SIG-M5 treated with dmso at 0.1 percent for 504 hours (cell line): ENCODE measurements at regions not wholly inside any gene's neighbourhood (a gene's known extent, or its start where the extent isn't known, plus 50 kb on each side); places are given as distances from the start of the nearest gene placed in this dataset.
"Not testable (repeated sequence)": the region's sequence is repeated elsewhere in the genome, so short reads cannot be mapped to it uniquely, and the experiment has no call there.

Source experiments
- DNase-seq: peaks from one replicate; lab custom pipeline; 2025; ENCODE audit not compliant: unreplicated experiment; lab: John Stamatoyannopoulos, UW

- DNase-seq, result no peak
Observed at GRCh38 chr12:125956186-125956585, 891.0 kb downstream of the AACS start.

DNA sequence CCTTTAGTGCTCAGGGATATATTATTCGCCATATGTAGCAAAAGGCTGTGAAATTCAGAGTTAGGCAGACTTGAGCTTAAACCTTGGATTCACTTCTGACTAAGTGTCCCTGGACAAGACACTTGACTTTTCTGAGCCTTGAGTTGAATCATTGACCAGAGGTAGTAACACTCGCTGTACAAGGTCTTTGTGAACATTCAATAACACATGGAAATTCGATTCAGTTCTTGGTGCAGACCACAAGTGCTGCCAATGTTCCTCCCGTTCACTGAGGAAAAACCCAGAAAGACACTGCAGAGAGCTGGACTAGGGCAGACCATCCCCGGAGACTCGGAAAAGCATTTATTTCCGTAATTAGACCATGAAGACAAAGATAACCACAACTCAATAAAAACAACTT, 901.4 kb downstream of the AACS start:
- no peak for DNase-seq

- no peak for DNase-seq
Observed at GRCh38 chr12:125968413-125968812, 903.2 kb downstream of the AACS start.

- DNase-seq, result no peak
Observed at GRCh38 chr12:125971981-125972380, 906.7 kb downstream of the AACS start.

GRCh38 chr12:125978286-125978685, 913.1 kb downstream of the AACS start:
- no peak for DNase-seq

GRCh38 chr12:125981610-125982253, 916.5 kb downstream of the AACS start:
- no peak for DNase-seq

- no peak for DNase-seq
Observed at GRCh38 chr12:125983094-125983783, 918.0 kb downstream of the AACS start.

GRCh38 chr12:125983784-125984500, 918.7 kb downstream of the AACS start:
- no peak for DNase-seq

DNA sequence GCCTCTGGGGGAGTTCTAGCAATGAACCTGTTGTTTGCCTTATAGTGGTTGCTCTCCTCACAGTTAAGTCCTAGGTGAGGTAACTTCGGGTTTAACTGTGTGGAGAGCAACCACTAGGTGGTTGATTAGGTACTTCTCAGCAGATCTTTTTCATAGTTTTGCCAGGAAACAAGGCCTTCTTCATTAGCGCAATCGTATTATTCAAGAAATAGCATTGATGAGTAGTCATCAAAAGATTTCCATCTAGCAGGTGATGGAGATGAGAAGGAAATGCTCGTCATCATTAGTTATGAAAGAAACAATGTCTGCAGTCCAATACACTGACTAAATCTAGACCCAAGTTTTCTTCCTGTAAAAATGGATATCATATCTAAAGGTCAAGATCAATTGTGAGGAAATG, 923.3 kb downstream of the AACS start:
- no peak for DNase-seq

GRCh38 chr12:125989696-125990095, 924.5 kb downstream of the AACS start:
- no peak for DNase-seq

GRCh38 chr12:125996443-125996842, 931.2 kb downstream of the AACS start:
- no peak for DNase-seq

DNA sequence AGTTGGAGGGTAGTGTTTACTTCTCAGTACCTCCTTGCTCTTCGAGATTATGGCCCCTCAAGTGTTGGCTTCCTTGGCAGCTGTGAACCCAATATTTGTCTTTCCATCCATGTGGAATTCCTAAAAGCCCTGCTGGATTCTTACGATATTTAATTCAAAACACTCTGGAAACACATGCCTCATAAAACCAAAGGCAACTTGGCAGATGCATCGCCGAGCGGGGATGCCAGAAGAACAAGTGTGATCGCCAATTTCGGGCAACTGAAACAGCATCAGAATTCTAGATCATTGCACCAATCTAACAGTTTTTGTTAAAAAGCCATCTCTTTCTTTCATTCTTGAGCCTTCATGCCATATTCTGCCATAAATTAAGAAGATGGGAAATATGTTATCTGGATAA, 934.4 kb downstream of the AACS start:
- DNase-seq, result no peak

- no peak for DNase-seq
Observed at GRCh38 chr12:126019385-126019784, 954.1 kb downstream of the AACS start.

DNA sequence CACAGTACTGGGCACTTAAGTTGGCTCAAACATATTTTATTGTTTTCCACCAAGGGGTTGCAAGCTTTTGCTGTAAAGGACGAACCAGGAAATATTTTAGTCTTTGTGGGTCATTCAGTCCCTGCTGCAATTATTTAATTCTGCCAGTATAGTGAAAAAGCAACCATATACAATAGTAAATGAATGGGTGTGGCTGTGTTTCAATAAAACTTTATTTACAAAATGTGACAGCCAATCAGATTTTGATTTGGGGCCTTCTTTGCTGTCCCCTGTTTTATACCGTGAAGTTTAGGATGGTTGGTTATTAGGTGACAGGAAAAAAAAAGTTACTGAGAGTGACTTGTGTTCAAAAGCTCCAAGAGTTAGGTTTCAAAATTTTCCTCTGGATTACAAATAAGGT, 956.4 kb downstream of the AACS start:
- no peak for DNase-seq

DNA sequence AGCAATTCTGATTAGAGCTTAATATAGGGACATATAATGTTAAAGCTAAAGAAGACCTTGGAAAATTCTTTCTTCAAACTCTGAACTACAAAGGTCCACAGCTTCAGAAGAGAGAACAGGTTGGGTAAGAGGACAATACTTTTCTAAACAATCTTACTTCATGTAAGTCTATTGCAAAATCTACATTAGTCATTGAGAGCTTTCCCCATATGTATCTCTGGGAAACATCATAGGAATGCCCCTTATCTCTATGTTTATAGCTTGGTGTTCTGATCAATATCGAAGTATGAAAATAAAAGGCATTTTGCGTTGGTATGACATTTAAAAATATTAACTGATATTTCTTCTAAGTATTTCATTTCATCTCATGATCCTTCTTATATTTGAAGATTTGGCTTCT, 962.6 kb downstream of the AACS start:
- DNase-seq, result no peak

- no peak for DNase-seq
Observed at GRCh38 chr12:126030573-126030972, 965.3 kb downstream of the AACS start.

DNA sequence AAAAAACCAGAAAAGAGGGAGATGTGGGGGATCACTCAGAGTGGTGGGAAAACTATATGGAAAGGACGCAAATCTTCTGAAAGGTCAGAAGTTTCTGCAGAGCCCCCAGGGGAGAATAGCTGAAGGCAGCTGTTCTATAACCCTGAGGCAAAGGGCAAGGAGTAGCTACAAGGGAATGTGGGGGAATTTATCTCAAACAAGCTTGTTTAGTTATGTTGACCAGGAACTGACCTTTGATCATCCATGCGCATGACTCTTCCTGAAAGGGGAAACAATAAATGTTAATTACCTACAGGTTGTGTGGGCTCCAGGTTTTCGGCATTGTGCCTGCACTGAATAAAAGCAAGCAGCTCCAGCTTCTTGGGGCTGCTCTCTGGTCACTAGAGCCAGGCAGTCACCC, 968.5 kb downstream of the AACS start:
- no peak for DNase-seq

- no peak for DNase-seq
Observed at GRCh38 chr12:126036348-126036747, 971.1 kb downstream of the AACS start.

DNA sequence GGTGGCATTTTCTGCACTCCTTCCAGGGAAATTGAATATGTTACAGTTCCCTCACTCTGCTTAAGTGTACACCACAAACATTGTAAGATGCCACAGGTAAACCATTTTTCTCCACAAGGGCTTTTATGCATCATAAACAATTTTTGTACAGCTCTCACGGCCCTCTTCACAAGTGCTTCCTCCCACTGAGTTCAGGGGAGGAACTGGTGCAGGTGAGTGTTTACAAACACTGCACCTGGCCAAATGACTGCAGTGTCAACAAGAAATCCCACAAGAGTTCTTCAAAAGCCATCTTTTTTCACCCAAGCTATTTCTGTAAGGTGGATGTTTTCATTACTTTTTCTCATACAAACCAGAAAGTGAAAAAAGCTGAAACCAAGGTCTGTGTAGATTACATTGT, 973.2 kb downstream of the AACS start:
- DNase-seq, result no peak

DNA sequence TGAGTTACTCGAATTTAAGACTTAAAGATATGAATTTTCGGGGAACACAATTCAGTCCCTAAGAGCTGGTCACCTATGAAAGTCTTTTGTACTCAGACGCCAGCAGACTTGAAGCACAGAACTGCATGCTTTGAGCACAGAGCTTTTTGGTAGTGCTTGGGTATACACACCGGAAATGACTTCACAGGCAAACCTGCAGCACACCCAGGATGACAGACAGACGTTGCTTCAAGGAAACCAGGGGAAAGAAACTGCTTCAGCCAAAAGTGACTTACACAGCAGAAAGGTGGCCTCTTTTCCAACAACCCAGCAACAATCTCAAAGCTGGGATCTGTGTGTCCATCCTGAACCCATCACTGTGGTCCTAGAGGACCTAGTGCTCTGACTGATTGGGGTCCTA, 975.1 kb downstream of the AACS start:
- DNase-seq, result no peak

DNA sequence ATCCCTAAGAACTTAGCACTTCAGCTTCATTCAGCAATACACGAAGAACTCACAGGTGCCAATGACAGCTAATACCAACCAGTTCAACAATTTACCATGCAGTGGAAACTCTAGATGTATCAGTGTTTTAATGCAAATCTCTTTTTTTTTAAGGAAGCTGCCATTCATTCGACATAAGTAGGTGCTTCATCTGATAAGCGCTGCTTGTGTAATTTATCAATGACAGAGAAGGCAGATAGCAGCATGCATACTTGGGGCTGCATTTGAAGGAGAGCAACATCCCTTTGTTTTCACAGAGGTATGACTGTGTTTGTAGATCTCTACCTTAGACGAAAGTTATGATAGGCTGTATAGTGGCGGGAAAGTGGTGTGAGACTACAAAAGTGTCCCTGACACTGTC, 977.1 kb downstream of the AACS start:
- DNase-seq, result no peak

GRCh38 chr12:126049501-126049900, 984.3 kb downstream of the AACS start:
- not testable (repeated sequence) for DNase-seq
